Left lung (tissue), 4 donors: ENCODE measurements at regions not wholly inside any gene's neighbourhood (a gene's known extent, or its start where the extent isn't known, plus 50 kb on each side); places are given as distances from the start of the nearest gene placed in this dataset.

ENCODE experiments used
- ATAC-seq: fragments of 200-7000 bp; cut with Tn5 transposase; one replicate; pipeline ENCODE4 v1.9.1; 2020; ENCODE audit warnings: moderate library complexity
- DNase-seq, 4 donors: peaks; one replicate each; pipeline ENCODE4 v3.0.0-alpha.2; 2013 to 2020
- H3K27ac ChIP-seq, 2 donors: fragments of 200-600 bp; sonication (generic) in 1 of 2; one replicate each; pipeline versions ENCODE4 v1.5.0 to v1.8.0; 2020 to 2021
- H3K27me3 ChIP-seq, 2 donors: fragments of 200-600 bp; sonication (generic) in 1 of 2; one replicate each; pipeline versions ENCODE4 v1.5.0 to v1.8.0; 2020 to 2021
- H3K36me3 ChIP-seq, 2 donors: fragments of 200-600 bp; sonication (generic) in 1 of 2; one replicate each; pipeline versions ENCODE4 v1.5.0 to v1.8.0; 2020 to 2021
- H3K4me1 ChIP-seq, 2 donors: fragments of 200-600 bp; one replicate each; pipeline ENCODE4 v1.8.0; 2021
- H3K4me3 ChIP-seq, 2 donors: fragments of 200-600 bp; sonication (generic) in 1 of 2; one replicate each; pipeline versions ENCODE4 v1.5.0 to v1.8.0; 2020 to 2021; ENCODE audit warnings: mild to moderate bottlenecking in 1 of 2
- H3K9me3 ChIP-seq, 2 donors: fragments of 200-600 bp; sonication (generic) in 1 of 2; one replicate each; pipeline versions ENCODE4 v1.5.0 to v1.8.0; 2020 to 2021
- intact Hi-C, 2 donors: fragments of 100-400 bp; cut with DNase I; formaldehyde crosslinking; loops; one replicate each; pipeline versions ENCODE4 v1.11.2 to v1.14.2; 2022
- TF ChIP-seq, protein P1 (sequence below), 2 donors: fragments of 200-600 bp; sonication (generic) in 1 of 2; IDR thresholded peaks; one replicate each; pipeline versions ENCODE4 v1.5.0 to v1.8.0; 2021; ENCODE audit warnings: antibody characterized with exemption in 2 of 2
- donor health status: DM: no; HTN: yes; CAD: no.
- donor health status: DM: no; HTN: no; CAD: no.

DNA sequence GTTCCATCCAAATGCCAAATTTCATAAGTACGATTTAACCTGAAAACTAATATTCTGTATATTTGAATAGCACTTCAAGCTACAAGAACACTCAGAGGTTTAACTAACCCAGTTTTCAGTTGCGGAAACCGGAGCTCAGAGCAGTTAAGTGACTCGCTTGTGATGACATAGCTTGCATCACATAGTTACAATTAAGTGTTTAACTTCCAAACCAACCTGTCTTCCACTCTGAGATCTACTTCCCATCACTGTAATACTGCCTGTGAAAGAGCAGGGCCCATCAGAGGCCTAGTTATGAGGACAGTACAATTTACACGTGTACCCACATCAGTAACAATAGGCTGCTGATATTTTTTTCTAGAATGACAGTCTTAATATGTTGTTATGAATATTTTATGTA is 120.3 kb downstream of the MAD2L1 start:
- DNase-seq, result peak in 1 of 4 donors; percentile 35
- intact Hi-C loops, result no loop called here
- TF ChIP-seq, protein P1, sequence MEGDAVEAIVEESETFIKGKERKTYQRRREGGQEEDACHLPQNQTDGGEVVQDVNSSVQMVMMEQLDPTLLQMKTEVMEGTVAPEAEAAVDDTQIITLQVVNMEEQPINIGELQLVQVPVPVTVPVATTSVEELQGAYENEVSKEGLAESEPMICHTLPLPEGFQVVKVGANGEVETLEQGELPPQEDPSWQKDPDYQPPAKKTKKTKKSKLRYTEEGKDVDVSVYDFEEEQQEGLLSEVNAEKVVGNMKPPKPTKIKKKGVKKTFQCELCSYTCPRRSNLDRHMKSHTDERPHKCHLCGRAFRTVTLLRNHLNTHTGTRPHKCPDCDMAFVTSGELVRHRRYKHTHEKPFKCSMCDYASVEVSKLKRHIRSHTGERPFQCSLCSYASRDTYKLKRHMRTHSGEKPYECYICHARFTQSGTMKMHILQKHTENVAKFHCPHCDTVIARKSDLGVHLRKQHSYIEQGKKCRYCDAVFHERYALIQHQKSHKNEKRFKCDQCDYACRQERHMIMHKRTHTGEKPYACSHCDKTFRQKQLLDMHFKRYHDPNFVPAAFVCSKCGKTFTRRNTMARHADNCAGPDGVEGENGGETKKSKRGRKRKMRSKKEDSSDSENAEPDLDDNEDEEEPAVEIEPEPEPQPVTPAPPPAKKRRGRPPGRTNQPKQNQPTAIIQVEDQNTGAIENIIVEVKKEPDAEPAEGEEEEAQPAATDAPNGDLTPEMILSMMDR (IDR thresholded peaks at IDR 0.05), result no peak
- no peak overlapping the region for H3K4me3 ChIP-seq
- H3K36me3 ChIP-seq, result no peaks in the 10 kb centered on the region
- H3K4me1 ChIP-seq, result no peaks in the 10 kb centered on the region
- H3K27ac ChIP-seq, result no peak overlapping the region
- no peaks in the 10 kb centered on the region for H3K9me3 ChIP-seq
- ATAC-seq, result peak; percentile 74
- H3K27me3 ChIP-seq, result no peaks in the 10 kb centered on the region

DNA sequence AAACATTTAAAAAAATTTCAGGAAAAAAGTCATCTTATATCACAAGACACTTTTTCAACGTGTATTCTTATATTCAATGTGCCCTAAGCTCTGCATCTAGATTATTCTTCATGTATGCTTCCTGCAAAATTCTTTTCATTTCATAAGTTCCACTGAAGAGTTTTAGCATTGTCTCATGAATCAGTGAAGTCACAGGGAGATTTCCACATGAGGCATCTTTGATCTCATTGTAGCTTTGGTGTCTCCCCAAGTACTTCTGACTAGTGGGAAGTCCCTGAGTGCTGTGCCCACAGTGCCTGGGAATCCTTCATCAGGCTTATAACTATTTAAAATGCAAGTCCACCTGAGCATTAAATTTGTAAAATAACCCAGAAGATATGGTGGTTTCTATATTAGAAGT is 123.8 kb downstream of the MAD2L1 start:
- intact Hi-C loops, result no loop called here
- DNase-seq (no peak), ATAC-seq (no peak)
- Histone ChIP-seq H3K4me3 (no peak overlapping the region), H3K27me3 (no peaks in the 10 kb centered on the region), H3K4me1 (no peaks in the 10 kb centered on the region), H3K36me3 (no peaks in the 10 kb centered on the region), H3K27ac (no peak overlapping the region), H3K9me3 (no peaks in the 10 kb centered on the region)
- TF ChIP-seq, protein P1 (IDR thresholded peaks at IDR 0.05), result no peak

DNA sequence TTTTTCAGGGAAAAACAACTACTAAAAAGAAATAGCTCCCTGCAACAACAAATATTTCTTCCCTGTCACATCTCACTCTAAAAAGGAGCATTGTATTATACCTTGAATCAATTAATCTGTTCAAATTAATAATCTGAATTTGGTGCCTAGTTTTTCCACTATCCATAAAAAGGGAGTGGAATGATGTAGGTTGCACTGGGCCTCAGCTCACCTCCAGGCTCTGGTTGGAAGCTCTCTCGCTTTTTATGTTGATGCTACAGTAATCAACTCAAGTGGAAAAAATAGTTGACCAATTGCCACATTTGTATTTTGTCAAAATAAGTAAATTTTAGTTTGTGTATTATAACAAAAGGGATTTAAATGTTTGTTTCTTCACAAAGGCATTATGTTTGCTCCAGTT is 126.1 kb downstream of the MAD2L1 start:
- no peaks in the 10 kb centered on the region for H3K36me3 ChIP-seq
- no peak for ATAC-seq
- TF ChIP-seq, protein P1 (IDR thresholded peaks at IDR 0.05), result no peak
- H3K9me3 ChIP-seq, result no peaks in the 10 kb centered on the region
- no peaks in the 10 kb centered on the region for H3K27me3 ChIP-seq
- intact Hi-C loops, result no loop called here
- no peak overlapping the region for H3K4me3 ChIP-seq
- DNase-seq, result no peak
- H3K27ac ChIP-seq, result no peak overlapping the region
- H3K4me1 ChIP-seq, result no peaks in the 10 kb centered on the region

DNA sequence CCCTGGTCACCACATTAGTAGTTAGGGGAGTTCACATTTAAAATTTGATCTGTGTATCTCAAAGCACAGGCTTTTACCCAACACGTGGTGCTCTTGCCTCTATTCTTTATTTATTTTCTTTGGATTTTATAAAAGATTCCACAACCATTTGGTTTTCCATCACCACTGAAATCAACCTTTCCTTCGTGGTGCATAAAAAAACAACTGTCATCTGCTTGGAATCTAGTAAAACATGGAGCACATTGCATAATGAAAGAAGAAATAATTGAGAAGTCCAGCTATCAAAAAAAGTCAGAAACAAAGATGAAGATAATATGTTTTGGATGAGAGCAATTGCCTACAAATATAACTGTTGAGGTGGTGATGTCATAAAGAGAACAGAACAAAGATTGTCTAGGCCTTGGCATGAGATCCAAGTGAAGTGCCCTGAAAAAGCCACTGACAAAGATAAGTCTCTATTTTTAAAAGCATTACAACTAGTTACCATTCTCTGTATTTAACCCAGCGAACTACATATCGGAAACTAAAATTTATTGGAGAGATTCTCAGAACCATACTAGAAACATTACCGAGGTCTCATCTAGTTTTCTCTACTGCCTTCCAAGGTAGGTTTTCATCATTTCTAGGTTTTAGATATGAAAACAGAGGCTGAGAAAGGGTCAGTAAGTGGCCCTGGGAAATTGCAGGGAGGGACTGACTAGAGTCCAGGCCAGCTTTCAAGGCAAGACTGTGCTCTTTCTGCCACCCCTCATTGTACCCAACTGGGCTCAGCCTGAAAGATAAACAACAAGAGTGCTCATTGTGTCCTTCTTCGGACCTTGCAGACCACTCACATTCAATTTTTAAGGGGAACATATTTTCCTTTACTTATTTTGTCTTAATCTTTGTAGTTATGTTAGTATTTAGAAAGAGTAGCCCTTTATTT is 127.3 kb downstream of the MAD2L1 start:
- no peak overlapping the region for H3K27ac ChIP-seq
- ATAC-seq, result no peak
- no peaks in the 10 kb centered on the region for H3K27me3 ChIP-seq
- DNase-seq, result no peak
- no peaks in the 10 kb centered on the region for H3K4me1 ChIP-seq
- H3K4me3 ChIP-seq, result no peak overlapping the region
- intact Hi-C loops, result no loop called here
- TF ChIP-seq, protein P1 (IDR thresholded peaks at IDR 0.05), result no peak
- H3K36me3 ChIP-seq, result no peaks in the 10 kb centered on the region
- no peaks in the 10 kb centered on the region for H3K9me3 ChIP-seq

DNA sequence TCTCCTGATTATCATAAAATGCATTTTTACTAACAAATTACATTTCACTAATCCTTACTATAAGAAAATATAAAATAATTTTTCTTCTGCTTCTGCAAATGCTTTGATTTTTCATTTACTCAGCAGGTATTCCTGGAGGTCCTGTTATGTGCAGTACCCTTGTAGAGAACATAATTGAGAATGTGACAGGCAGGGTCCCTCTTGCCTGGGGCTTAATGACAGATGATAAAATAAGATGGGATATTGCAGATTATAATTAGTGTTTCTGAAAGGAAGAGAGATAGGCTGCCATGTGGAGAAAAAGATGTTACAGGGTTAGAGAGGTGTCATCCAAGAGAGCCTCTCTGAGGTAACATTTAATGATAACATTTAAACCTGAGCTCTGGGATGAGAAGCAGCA is 128.9 kb downstream of the MAD2L1 start:
- H3K36me3 ChIP-seq, result no peaks in the 10 kb centered on the region
- no peak overlapping the region for H3K4me3 ChIP-seq
- no peaks in the 10 kb centered on the region for H3K27me3 ChIP-seq
- H3K27ac ChIP-seq, result no peak overlapping the region
- TF ChIP-seq, protein P1 (IDR thresholded peaks at IDR 0.05), result no peak
- H3K4me1 ChIP-seq, result no peaks in the 10 kb centered on the region
- ATAC-seq, result no peak
- H3K9me3 ChIP-seq, result no peaks in the 10 kb centered on the region
- DNase-seq, result no peak
- intact Hi-C loops, result no loop called here
